Smooth muscle cell (in vitro differentiated cells): ENCODE measurements at regions not wholly inside any gene's neighbourhood (a gene's known extent, or its start where the extent isn't known, plus 50 kb on each side); places are given as distances from the start of the nearest gene placed in this dataset.
A peak's percentile ranks its signal among the peaks of the same experiment; 100 is the strongest.

Experiments
- DNase-seq: peaks from one replicate; lab custom pipeline; 2025; ENCODE audit not compliant: unreplicated experiment; lab: John Stamatoyannopoulos, UW
- H2AFZ ChIP-seq: fragments of 200-600 bp; sonication (generic); 2 replicates; pipeline ENCODE4 v1.6.0; 2016; ENCODE audit warnings: antibody characterized with exemption, low read depth, mild to moderate bottlenecking
- H3F3A ChIP-seq: fragments of 200-600 bp; sonication (generic); 2 replicates; pipeline ENCODE4 v1.6.0; 2017; ENCODE audit warnings: antibody characterized with exemption, low read depth
- H3K27ac ChIP-seq: fragments of 200-600 bp; sonication (generic); 2 replicates; pipeline ENCODE4 v1.5.1; 2016; ENCODE audit warnings: low read depth, mild to moderate bottlenecking
- H3K27me3 ChIP-seq: fragments of 200-600 bp; sonication (generic); 2 replicates; pipeline ENCODE4 v1.6.1; 2016; ENCODE audit warnings: low read depth, mild to moderate bottlenecking
- H3K36me3 ChIP-seq: fragments of 200-600 bp; sonication (generic); 2 replicates; pipeline ENCODE4 v1.5.1; 2016; ENCODE audit warnings: low read depth
- H3K4me1 ChIP-seq: fragments of 200-600 bp; sonication (generic); 2 replicates; pipeline ENCODE4 v1.5.1; 2016; ENCODE audit warnings: low read depth
- H3K4me2 ChIP-seq: fragments of 200-600 bp; sonication (generic); 2 replicates; pipeline ENCODE4 v1.6.0; 2016; ENCODE audit warnings: mild to moderate bottlenecking
- H3K4me3 ChIP-seq: fragments of 200-600 bp; sonication (generic); 2 replicates; pipeline ENCODE4 v1.5.1; 2016; ENCODE audit warnings: mild to moderate bottlenecking
- H3K79me2 ChIP-seq: fragments of 200-600 bp; sonication (generic); 2 replicates; pipeline ENCODE4 v1.6.0; 2016; ENCODE audit warnings: low read depth, mild to moderate bottlenecking
- H3K9ac ChIP-seq: fragments of 200-600 bp; sonication (generic); 2 replicates; pipeline ENCODE4 v1.6.0; 2016; ENCODE audit warnings: low read depth
- H3K9me3 ChIP-seq: fragments of 200-600 bp; sonication (generic); replicated peaks from 2 replicates; pipeline ENCODE4 v1.5.1; 2016; ENCODE audit warnings: low read depth
- H4K20me1 ChIP-seq: fragments of 200-600 bp; sonication (generic); 2 replicates; pipeline ENCODE4 v1.6.0; 2016; ENCODE audit warnings: low read depth
- CTCF ChIP-seq: fragments of 200-600 bp; sonication (generic); IDR thresholded peaks from 2 replicates; pipeline ENCODE4 v1.5.1; 2017; ENCODE audit warnings: borderline replicate concordance, mild to moderate bottlenecking, antibody characterized with exemption; ENCODE audit not compliant: insufficient read depth, poor library complexity, severe bottlenecking
- WGBS: methylation state at CpG from one replicate; pipeline ENCODE4 v1.1.7; 2016; ENCODE audit warnings: low lambda C conversion rate; 5-methylcytosine and 5-hydroxymethylcytosine counted together

- Histone ChIP-seq H3K27ac (peak overlapping the region; percentile 91), H3K4me2 (peak overlapping the region; percentile 65), H2AFZ (peak overlapping the region; percentile 76), H3K4me1 (peaks cover 6% of the 10 kb centered on the region), H4K20me1 (no peaks in the 10 kb centered on the region), H3K9ac (peak overlapping the region; percentile 53), H3K79me2 (no peaks in the 10 kb centered on the region), H3K9me3 (no peaks in the 10 kb centered on the region), H3K27me3 (no peaks in the 10 kb centered on the region), H3F3A (no peaks in the 10 kb centered on the region), H3K36me3 (no peaks in the 10 kb centered on the region), H3K4me3 (no peak overlapping the region)
- no peak for DNase-seq
- TF ChIP-seq CTCF, result no peak
- 48% methylated on average over 3 of the region's 3 CpGs for WGBS
Observed at GRCh38 chr2:223001797-223002175, 50.2 kb upstream of the KCNE4 start.
